Endodermal cell (in vitro differentiated cells): ENCODE measurements at regions not wholly inside any gene's neighbourhood (a gene's known extent, or its start where the extent isn't known, plus 50 kb on each side); places are given as distances from the start of the nearest gene placed in this dataset.
A peak's percentile ranks its signal among the peaks of the same experiment; 100 is the strongest.

Source experiments
- DNase-seq: peaks from one replicate; pipeline ENCODE4 v3.0.0-alpha.2; 2017
- H3K27ac ChIP-seq: 2 replicates; pipeline ENCODE4 v1.5.1; 2013; ENCODE audit warnings: mild to moderate bottlenecking, low read depth, low read length, moderate library complexity
- H3K27me3 ChIP-seq: 2 replicates; pipeline ENCODE4 v1.6.1; 2013; ENCODE audit warnings: mild to moderate bottlenecking, low read length, moderate library complexity; ENCODE audit not compliant: insufficient read depth, control insufficient read depth, poor library complexity, severe bottlenecking
- H3K36me3 ChIP-seq: 2 replicates; pipeline ENCODE4 v1.7.0; 2013; ENCODE audit warnings: mild to moderate bottlenecking, low read length, moderate library complexity; ENCODE audit not compliant: control insufficient read depth, insufficient read depth
- H3K4me1 ChIP-seq: one replicate; pipeline ENCODE4 v1.7.0; 2013; ENCODE audit warnings: low read length; ENCODE audit not compliant: control insufficient read depth, insufficient read depth
- H3K4me3 ChIP-seq: 2 replicates; pipeline ENCODE4 v1.5.1; 2013; ENCODE audit warnings: mild to moderate bottlenecking, low read length, moderate library complexity
- H3K9ac ChIP-seq: 2 replicates; pipeline ENCODE4 v1.6.1; 2013; ENCODE audit warnings: mild to moderate bottlenecking, low read length, moderate library complexity; ENCODE audit not compliant: poor library complexity, severe bottlenecking; ENCODE audit errors: extremely low read depth
- H3K9me3 ChIP-seq: 2 replicates; pipeline ENCODE4 v1.6.1; 2013; ENCODE audit warnings: mild to moderate bottlenecking, low read length, moderate library complexity; ENCODE audit not compliant: control insufficient read depth
- H3K27ac Mint-ChIP-seq: 2 replicates; pipeline ENCODE4 v1.8.0; 2020; ENCODE audit warnings: mixed read lengths
- H3K27me3 Mint-ChIP-seq: 2 replicates; pipeline ENCODE4 v1.8.0; 2021; ENCODE audit warnings: mild to moderate bottlenecking, mixed read lengths; ENCODE audit not compliant: insufficient read depth
- H3K36me3 Mint-ChIP-seq: 2 replicates; pipeline ENCODE4 v1.8.0; 2020; ENCODE audit warnings: low read depth, mixed read lengths
- H3K4me1 Mint-ChIP-seq: 2 replicates; pipeline ENCODE4 v1.8.0; 2020; ENCODE audit warnings: mixed read lengths
- H3K4me3 Mint-ChIP-seq: 2 replicates; pipeline ENCODE4 v1.8.0; 2020; ENCODE audit warnings: mild to moderate bottlenecking, moderate library complexity, mixed read lengths
- H3K9me3 Mint-ChIP-seq: 2 replicates; pipeline ENCODE4 v1.8.0; 2020; ENCODE audit warnings: mild to moderate bottlenecking, mixed read lengths
- WGBS, 2 experiments: methylation state at CpG; one replicate each; pipeline versions ENCODE4 v1.1.5 to v1.1.7; 2013; ENCODE audit warnings: missing lambda C conversion rate in 2 of 2, mixed read lengths in 1 of 2; ENCODE audit not compliant: insufficient coverage in 1 of 2, insufficient read length in 1 of 2; 5-methylcytosine and 5-hydroxymethylcytosine counted together
- TF ChIP-seq, protein P1 (sequence below): fragments of 200-600 bp; sonication (generic); conservative IDR thresholded peaks from 2 replicates; pipeline ENCODE4 v1.5.0; 2021; ENCODE audit warnings: antibody characterized with exemption, mild to moderate bottlenecking

DNA sequence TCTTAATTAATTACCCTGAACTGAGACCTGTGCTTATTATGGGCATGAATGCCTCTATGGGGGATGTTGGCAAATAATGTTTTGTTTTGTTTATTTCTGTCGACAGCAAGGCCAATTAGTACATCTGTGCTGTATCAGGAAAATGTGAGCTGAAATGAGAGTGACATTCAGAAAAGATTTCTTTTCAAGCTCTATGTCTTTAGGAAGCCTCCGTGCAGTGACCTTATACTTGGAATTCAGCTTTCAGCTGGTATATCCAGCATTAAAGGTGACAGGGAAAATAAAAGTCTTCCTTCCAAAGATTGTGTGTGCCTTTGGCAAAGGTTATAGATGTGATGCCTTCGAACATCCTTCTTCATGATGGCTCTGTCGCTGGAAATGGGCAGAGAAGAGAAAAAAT lies 1061.1 kb downstream of the SORCS3 start:
- WGBS, 2 experiments: 95 to 97% methylated on average over 3 to 4 of the region's 4 CpGs
- TF ChIP-seq, protein P1, sequence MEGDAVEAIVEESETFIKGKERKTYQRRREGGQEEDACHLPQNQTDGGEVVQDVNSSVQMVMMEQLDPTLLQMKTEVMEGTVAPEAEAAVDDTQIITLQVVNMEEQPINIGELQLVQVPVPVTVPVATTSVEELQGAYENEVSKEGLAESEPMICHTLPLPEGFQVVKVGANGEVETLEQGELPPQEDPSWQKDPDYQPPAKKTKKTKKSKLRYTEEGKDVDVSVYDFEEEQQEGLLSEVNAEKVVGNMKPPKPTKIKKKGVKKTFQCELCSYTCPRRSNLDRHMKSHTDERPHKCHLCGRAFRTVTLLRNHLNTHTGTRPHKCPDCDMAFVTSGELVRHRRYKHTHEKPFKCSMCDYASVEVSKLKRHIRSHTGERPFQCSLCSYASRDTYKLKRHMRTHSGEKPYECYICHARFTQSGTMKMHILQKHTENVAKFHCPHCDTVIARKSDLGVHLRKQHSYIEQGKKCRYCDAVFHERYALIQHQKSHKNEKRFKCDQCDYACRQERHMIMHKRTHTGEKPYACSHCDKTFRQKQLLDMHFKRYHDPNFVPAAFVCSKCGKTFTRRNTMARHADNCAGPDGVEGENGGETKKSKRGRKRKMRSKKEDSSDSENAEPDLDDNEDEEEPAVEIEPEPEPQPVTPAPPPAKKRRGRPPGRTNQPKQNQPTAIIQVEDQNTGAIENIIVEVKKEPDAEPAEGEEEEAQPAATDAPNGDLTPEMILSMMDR: no peak
- Mint-ChIP-seq H3K4me1 (peaks cover 15% of the 10 kb centered on the region), H3K4me3 (no peak overlapping the region), H3K36me3 (no peaks in the 10 kb centered on the region), H3K27ac (no peak overlapping the region), H3K27me3 (peaks cover 17% of the 10 kb centered on the region), H3K9me3 (no peaks in the 10 kb centered on the region)
- Histone ChIP-seq H3K4me1 (peaks cover 11% of the 10 kb centered on the region), H3K27ac (no peak overlapping the region), H3K9ac (no peak overlapping the region), H3K9me3 (no peaks in the 10 kb centered on the region), H3K27me3 (no peaks in the 10 kb centered on the region), H3K36me3 (no peaks in the 10 kb centered on the region), H3K4me3 (no peak overlapping the region)
- DNase-seq: no peak

DNA sequence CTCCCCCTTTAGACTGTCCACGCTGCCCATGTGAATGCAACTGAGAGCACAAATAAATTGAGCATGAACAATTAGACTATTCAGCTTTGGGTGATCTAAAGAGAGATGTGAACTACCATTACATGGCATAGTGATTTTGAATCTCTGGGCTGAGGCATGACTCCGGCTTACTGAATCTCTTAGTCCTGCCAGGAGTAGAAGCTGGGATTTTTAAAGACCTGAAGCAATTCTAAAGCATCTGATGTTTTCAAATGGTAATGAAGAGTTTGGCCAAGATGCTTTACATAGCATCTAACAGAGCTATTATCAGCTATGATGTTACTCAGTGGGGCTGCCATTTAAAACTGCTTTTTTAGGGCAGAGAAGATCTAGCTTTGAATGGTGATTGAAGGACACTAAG lies 1059.1 kb downstream of the SORCS3 start:
- TF ChIP-seq, protein P1: no peak
- Mint-ChIP-seq H3K27me3 (peaks cover 19% of the 10 kb centered on the region), H3K27ac (no peak overlapping the region), H3K4me3 (no peak overlapping the region), H3K4me1 (peaks cover 15% of the 10 kb centered on the region), H3K36me3 (no peaks in the 10 kb centered on the region), H3K9me3 (no peaks in the 10 kb centered on the region)
- peaks cover 11% of the 10 kb centered on the region for H3K4me1 ChIP-seq
- no peak for DNase-seq
- no peak overlapping the region for H3K9ac ChIP-seq
- H3K36me3 ChIP-seq: no peaks in the 10 kb centered on the region
- peaks cover 4% of the 10 kb centered on the region for H3K27me3 ChIP-seq
- 71 to 73% methylated on average over 2 of the region's 2 CpGs for WGBS, 2 experiments
- no peak overlapping the region for H3K27ac ChIP-seq
- H3K9me3 ChIP-seq: no peaks in the 10 kb centered on the region
- peak overlapping the region; percentile 43 for H3K4me3 ChIP-seq

DNA sequence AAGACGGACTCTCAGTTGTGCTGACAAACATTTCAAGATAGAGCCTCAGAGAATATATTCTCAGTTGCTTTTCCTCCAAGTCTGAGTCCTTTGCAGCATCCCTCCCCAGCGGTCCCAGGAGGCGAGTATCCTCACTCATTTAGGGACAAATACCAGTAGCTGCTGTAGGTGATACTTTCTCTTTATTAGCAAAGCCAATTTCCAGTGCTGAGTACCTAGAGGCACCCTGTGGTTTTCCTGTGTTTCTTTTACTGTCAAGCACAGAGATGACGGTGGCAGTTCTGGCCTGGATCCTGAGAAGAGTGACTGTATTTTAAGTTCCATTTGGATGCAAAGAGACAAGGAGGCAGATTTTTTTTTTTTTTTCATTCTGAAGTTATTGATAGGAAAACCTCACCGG lies 1058.4 kb downstream of the SORCS3 start:
- TF ChIP-seq, protein P1: no peak
- Histone ChIP-seq H3K9ac (no peak overlapping the region), H3K36me3 (no peaks in the 10 kb centered on the region), H3K27ac (no peak overlapping the region), H3K27me3 (peaks cover 5% of the 10 kb centered on the region), H3K4me3 (no peak overlapping the region), H3K4me1 (peaks cover 11% of the 10 kb centered on the region), H3K9me3 (no peaks in the 10 kb centered on the region)
- Mint-ChIP-seq H3K27me3 (peaks cover 22% of the 10 kb centered on the region), H3K4me3 (no peak overlapping the region), H3K27ac (no peak overlapping the region), H3K4me1 (peaks cover 15% of the 10 kb centered on the region), H3K9me3 (no peaks in the 10 kb centered on the region), H3K36me3 (no peaks in the 10 kb centered on the region)
- 74 to 84% methylated on average over 3 to 5 of the region's 5 CpGs for WGBS, 2 experiments
- peak; percentile 55 for DNase-seq
